Neuron (in vitro differentiated cells): ENCODE measurements at regions not wholly inside any gene's neighbourhood (a gene's known extent, or its start where the extent isn't known, plus 50 kb on each side); places are given as distances from the start of the nearest gene placed in this dataset.

Source experiments
- H2AFZ ChIP-seq: one replicate; pipeline ENCODE4 v1.6.1; 2013; ENCODE audit warnings: low read depth, mild to moderate bottlenecking, inconsistent platforms, low read length, moderate library complexity
- H3K27me3 ChIP-seq: one replicate; pipeline ENCODE4 v1.6.1; 2013; ENCODE audit warnings: low read length; ENCODE audit not compliant: insufficient read depth
- H3K36me3 ChIP-seq: one replicate; pipeline ENCODE4 v1.6.1; 2013; ENCODE audit warnings: low read length; ENCODE audit not compliant: insufficient read depth
- H3K4me1 ChIP-seq: one replicate; pipeline ENCODE4 v1.6.1; 2013; ENCODE audit warnings: low read length; ENCODE audit not compliant: insufficient read depth
- H3K4me3 ChIP-seq: 2 replicates; pipeline ENCODE4 v1.5.1; 2013; ENCODE audit warnings: mild to moderate bottlenecking, low read length, moderate library complexity
- H3K9me3 ChIP-seq: one replicate; pipeline ENCODE4 v1.6.1; 2013; ENCODE audit warnings: low read length

DNA sequence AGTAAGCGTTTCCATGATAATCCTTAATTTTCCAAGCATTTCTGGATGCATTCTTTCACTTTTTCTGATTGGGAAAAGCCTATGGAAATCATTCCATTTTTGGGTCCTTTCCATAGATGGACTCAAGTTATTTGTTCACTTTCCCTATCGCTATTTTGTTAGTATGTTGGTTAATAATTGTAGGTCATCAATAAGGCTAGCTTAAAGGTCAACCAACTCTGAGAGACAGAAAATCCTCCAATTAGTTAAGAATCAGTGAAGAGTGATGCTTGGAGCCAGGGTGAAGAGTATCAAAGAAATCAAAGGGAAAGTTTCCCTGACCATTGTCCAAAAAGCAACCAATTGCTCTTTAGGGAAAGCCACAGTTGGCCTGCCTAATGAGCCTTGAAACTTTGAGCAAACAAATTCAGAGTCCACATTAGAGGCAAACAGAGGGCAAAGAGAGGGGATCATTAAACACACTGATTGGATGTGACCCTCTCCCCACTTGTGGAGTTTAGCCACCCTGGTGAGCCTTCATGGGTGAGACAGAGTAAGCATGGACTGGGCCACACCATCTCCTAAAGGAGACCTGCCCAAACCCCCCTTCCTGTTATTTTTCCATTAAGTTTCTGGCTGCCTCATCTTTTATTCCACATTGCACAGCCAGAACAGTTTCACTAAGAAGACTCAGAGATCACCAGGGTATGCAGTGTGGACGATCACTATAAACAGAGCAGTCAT, 133.4 kb upstream of the DYNLRB2 start:
- Histone ChIP-seq H3K4me1 (no peaks in the 10 kb centered on the region), H3K9me3 (no peaks in the 10 kb centered on the region), H2AFZ (no peak overlapping the region), H3K27me3 (no peaks in the 10 kb centered on the region), H3K36me3 (no peaks in the 10 kb centered on the region), H3K4me3 (no peak overlapping the region)

DNA sequence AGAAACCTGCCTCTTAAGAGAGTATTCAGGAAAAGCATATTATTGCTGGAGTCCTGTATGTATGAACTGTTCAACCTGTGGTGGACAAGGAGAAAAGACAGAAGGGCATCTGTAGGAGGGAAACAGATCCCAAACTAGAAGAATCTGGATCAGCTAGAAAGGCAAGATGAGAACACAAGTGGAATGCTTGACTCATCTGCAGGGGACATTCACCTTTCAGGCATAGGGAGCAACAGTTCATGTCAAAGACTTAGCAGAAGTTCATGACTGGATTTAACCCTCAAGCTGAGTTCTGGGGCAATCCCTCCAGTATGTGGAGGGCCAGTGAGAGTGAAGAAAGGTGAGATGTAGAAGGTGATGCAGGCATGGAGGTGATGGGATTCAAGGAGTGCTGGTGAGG, 135.9 kb upstream of the DYNLRB2 start:
- no peak overlapping the region for H3K4me3 ChIP-seq
- no peaks in the 10 kb centered on the region for H3K36me3 ChIP-seq
- H2AFZ ChIP-seq = no peak overlapping the region
- no peaks in the 10 kb centered on the region for H3K4me1 ChIP-seq
- H3K9me3 ChIP-seq = no peaks in the 10 kb centered on the region
- H3K27me3 ChIP-seq = no peaks in the 10 kb centered on the region

DNA sequence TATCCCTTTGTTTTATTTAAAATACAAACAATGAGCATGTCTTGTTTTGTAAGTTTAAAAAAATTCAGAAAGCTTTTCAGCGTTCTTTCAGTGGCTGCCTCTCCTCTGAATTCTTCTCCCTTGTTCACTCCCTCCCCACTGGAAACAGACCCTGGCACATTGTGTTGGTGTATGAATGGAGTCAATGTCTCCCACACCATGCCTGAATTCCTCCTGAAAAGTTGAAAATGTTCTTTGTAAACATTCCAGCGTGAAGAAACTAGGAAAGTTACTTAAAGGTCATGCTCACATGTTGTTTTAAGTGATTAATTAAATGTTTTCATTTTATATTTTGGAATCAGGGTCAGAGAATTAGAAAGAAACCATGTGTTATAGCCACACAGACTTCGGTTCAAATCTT, 136.9 kb upstream of the DYNLRB2 start:
- Histone ChIP-seq H2AFZ (no peak overlapping the region), H3K4me3 (no peak overlapping the region), H3K4me1 (no peaks in the 10 kb centered on the region), H3K9me3 (no peaks in the 10 kb centered on the region), H3K27me3 (no peaks in the 10 kb centered on the region), H3K36me3 (no peaks in the 10 kb centered on the region)

DNA sequence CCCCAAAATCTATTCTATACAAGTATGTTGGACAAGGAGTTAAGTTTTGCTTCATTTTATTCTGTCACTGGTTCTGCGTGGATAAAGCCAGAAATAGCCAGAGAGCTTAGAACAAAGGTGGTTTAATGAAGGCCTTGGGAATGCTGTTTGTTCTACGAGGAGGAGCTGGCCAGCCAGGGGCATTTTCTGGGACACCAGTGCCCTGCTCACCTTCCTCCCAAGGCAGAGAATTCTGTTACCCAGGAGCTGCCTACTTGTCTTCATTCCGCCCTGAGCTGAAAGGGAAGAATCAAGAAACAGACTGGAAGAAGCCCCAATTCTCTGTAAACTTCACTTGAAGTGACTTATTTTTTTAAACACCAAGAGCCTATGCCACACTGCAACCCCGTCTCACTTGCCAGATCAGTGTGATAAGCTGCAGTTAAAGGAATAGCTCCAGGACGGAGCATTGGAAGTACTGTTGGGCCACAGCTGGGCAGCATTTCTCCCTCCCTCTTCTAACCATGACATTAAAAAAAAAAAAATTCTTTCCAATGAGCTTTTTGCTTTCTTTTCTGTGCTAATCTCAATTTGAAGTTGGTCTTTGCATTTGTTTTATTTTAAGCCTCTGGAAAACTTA, 149.8 kb upstream of the DYNLRB2 start:
- no peak overlapping the region for H2AFZ ChIP-seq
- H3K4me3 ChIP-seq = no peak overlapping the region
- H3K4me1 ChIP-seq = no peaks in the 10 kb centered on the region
- no peaks in the 10 kb centered on the region for H3K27me3 ChIP-seq
- H3K9me3 ChIP-seq = no peaks in the 10 kb centered on the region
- H3K36me3 ChIP-seq = no peaks in the 10 kb centered on the region

DNA sequence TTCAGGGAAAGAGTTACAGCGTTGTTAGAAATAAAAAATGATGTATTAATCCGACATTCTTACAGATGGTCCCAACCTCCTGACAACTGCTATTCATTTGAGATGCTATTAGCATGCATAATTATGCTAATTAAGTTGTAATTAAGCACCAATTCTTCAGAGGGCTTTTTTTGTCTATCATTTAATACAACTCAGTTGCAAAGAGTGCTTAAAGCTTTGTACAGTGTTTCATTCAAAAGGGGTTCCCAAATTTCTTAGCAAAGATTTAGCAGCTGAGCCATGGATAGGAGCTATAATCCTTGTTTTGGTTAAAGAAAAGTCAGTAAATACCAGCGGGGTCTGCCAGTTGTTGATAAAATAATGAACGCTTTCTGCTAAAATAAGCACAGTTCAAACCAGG, 150.7 kb upstream of the DYNLRB2 start:
- Histone ChIP-seq H3K36me3 (no peaks in the 10 kb centered on the region), H2AFZ (no peak overlapping the region), H3K27me3 (no peaks in the 10 kb centered on the region), H3K4me3 (no peak overlapping the region), H3K4me1 (no peaks in the 10 kb centered on the region), H3K9me3 (no peaks in the 10 kb centered on the region)

DNA sequence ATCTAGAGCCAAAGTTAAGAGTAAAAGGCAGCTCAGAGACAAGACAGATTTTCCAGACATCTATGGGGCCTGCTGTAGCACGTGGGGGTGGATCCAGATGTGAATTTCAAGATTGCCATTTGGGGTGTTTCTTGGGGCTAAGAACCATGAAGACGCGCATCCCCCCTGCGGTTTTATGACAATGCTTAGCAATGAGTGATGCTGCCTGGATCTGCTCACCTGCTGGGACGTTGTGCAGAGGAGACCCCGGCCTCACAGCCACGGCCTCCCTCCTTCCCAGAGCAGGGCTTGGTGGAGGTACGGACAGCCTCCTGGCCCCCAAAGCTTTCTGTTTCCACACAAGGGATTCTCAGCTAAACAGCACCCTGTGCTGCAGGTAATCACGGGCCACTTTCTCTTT, 151.5 kb upstream of the DYNLRB2 start:
- Histone ChIP-seq H2AFZ (no peak overlapping the region), H3K4me3 (no peak overlapping the region), H3K9me3 (no peaks in the 10 kb centered on the region), H3K27me3 (no peaks in the 10 kb centered on the region), H3K4me1 (no peaks in the 10 kb centered on the region), H3K36me3 (no peaks in the 10 kb centered on the region)

DNA sequence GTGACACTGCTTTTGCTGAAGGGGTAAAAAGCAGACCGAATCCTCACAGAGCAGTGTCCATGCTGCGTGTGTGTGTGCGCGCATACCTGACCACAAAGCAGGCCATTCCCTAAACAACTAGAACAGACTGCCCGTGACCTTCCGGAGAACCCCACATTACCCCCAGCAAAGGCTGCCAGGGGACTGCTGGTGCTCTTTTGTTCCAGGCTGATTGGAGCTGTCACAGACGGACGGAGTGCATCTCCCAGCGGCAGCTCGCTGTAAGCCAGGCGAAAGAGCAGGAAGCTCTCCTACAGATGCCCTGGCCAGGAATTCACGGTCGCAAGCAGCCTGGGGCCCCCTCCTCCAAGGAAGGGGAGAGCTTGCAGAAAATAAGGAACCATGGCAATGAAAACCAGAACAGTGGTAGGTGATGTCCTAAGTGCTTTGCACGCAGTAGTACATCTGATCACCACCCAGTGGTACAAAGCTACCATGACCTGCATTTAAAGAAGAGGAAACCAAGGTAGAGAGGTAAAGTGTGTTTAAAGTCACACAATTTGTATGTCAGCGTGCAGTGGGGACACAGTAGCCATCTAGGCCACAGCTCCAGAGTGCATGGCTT, 153.4 kb upstream of the DYNLRB2 start:
- Histone ChIP-seq H3K4me3 (no peak overlapping the region), H3K4me1 (no peaks in the 10 kb centered on the region), H3K9me3 (no peaks in the 10 kb centered on the region), H3K36me3 (no peaks in the 10 kb centered on the region), H3K27me3 (no peaks in the 10 kb centered on the region), H2AFZ (no peak overlapping the region)

DNA sequence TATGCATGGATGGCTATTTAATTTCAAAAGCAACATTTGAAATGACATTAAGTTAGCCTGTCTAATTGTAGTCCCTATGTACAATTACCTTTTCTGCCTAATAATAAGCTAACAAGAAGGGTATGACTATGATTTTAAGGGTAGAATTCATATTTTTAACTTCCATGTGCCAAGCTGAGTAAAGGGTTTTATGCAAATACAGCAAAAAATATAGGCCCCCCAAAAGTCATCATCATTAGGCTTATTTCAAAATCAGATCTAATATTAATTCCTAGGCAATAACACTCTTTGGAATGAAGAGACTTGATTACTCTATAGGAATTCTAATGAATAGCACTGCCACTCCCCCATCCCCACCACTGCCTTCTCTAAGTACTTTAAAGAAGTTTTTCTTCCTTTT, 155.9 kb upstream of the DYNLRB2 start:
- Histone ChIP-seq H3K36me3 (no peaks in the 10 kb centered on the region), H3K27me3 (no peaks in the 10 kb centered on the region), H2AFZ (no peak overlapping the region), H3K4me3 (no peak overlapping the region), H3K9me3 (no peaks in the 10 kb centered on the region), H3K4me1 (no peaks in the 10 kb centered on the region)

DNA sequence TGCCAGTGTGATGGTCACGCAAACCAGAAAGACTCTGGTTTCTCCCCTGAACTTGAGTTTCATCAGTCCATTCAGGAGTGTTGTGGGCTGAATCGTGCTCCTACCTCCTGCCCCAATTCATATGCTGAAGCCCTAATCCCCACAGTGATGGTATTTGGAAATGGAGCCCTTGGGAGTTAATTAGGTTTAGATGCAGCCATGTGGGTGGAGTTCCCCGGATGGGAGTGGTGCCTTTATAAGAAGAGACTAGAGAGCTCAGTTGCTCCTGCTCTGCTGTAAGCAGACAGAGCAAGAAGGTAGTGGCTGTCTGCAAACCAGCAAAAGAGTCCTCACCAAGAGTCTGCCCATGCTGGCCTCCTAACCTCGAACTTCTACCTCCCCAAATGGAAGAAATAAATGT, 160.3 kb upstream of the DYNLRB2 start:
- no peaks in the 10 kb centered on the region for H3K4me1 ChIP-seq
- H3K9me3 ChIP-seq = no peaks in the 10 kb centered on the region
- H3K36me3 ChIP-seq = no peaks in the 10 kb centered on the region
- H3K4me3 ChIP-seq = no peak overlapping the region
- H3K27me3 ChIP-seq = no peaks in the 10 kb centered on the region
- H2AFZ ChIP-seq = no peak overlapping the region

DNA sequence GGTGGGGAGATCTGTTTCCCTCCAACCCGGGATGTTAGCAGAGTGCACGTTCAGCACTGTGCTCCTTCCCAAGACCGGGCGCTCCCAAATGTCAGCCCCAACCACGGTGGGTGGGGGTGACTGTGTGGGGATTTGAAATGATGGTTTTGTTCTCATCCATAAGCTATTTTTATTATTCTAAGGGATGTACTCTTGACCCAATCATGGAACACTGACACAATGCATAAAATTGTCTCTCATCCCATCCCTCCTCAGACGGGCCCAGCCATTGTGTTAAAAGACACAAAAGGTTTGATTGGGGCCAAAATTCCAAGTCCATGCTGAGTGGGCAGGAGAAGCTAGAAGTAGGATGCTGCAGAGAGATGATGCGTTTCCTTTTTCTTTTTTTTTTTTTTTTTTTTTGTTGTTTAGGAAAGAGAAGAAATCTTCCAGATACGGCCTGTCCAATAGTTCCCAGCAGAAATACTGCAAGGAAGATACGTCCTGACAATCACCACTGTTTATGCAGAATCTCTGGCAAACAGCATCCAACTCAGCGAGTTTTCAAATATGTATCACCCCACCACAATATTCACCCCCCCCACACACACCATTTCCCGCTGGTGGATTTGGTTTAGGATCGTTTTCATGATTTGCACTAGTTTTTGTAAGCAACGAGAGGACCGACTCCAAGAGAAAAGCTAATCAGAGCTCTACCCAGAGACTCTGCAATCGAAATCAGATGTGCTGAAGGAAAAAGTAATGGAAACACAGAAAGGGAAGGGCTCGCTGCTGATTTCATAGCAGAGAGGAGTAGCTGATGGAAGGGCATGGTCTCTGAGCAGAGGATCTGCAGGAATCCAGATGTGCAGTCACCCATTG, 163.5 kb upstream of the DYNLRB2 start:
- H3K4me1 ChIP-seq = no peaks in the 10 kb centered on the region
- H3K4me3 ChIP-seq = no peak overlapping the region
- no peak overlapping the region for H2AFZ ChIP-seq
- no peaks in the 10 kb centered on the region for H3K9me3 ChIP-seq
- no peaks in the 10 kb centered on the region for H3K27me3 ChIP-seq
- H3K36me3 ChIP-seq = no peaks in the 10 kb centered on the region

DNA sequence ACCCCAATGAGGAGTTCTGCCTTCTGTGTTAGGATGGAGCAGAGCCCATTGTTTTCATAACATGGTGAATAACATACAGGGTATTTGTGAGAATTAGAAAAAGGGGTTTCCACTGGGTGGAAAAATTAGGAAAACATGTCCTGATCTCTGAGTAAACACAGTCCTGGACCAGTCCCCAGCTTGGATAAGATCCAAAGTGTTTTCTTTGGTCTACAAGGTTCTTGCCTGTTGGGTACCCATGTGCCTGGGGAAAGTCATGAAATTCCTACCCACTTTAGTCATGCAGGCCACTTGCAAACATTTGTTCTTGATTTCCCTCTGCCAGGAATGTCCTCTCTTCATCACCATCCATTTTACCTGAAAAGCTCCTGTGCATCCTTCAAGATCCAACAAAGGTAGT, 164.8 kb upstream of the DYNLRB2 start:
- no peaks in the 10 kb centered on the region for H3K9me3 ChIP-seq
- H3K36me3 ChIP-seq = no peaks in the 10 kb centered on the region
- H3K27me3 ChIP-seq = no peaks in the 10 kb centered on the region
- no peak overlapping the region for H2AFZ ChIP-seq
- H3K4me1 ChIP-seq = peaks cover 4% of the 10 kb centered on the region
- no peak overlapping the region for H3K4me3 ChIP-seq

DNA sequence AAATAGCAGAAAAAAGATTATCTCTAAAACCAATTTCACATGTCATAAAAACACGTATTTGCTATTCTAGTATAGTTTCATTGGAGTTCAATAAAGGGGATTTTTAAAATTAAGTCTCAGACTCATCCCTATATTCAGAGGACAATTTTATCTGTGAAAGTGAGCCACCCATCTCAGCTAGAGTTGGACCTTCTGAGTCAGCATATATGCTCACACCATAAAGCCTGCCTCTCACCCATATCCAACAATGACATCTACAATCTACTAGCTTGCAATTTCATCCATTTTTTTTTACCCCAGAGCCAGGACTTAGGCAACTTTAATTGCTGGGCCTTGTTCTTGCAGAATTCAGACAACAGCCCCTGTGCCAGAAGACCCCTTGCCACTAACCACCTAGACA, 165.3 kb upstream of the DYNLRB2 start:
- no peak overlapping the region for H3K4me3 ChIP-seq
- H3K4me1 ChIP-seq = peaks cover 4% of the 10 kb centered on the region
- no peaks in the 10 kb centered on the region for H3K27me3 ChIP-seq
- no peak overlapping the region for H2AFZ ChIP-seq
- H3K36me3 ChIP-seq = no peaks in the 10 kb centered on the region
- no peaks in the 10 kb centered on the region for H3K9me3 ChIP-seq

DNA sequence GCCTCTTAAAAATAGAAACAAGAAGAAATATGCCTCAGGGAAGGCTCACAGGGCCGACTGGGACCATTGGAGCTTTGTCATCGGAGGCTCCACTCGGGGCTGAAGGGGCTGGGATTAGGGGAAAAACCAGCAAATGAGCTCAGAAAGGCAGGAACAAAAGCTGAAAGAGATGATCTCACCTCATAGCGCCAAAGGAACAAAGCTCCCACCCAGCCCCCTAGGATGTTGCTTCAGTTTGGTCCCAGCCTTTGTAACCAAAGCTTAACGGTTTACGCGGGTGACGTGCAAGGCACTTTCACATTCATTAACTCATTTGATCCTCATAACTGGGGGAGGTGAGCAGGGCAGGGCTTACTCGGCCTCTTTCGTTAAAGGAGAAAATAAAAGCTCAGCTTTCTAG, 168.5 kb upstream of the DYNLRB2 start:
- Histone ChIP-seq H3K27me3 (no peaks in the 10 kb centered on the region), H2AFZ (no peak overlapping the region), H3K36me3 (no peaks in the 10 kb centered on the region), H3K9me3 (no peaks in the 10 kb centered on the region), H3K4me3 (no peak overlapping the region), H3K4me1 (peaks cover 4% of the 10 kb centered on the region)
